Tibial nerve (tissue), 4 donors: ENCODE measurements at regions not wholly inside any gene's neighbourhood (a gene's known extent, or its start where the extent isn't known, plus 50 kb on each side); places are given as distances from the start of the nearest gene placed in this dataset.

Experiments used
- EP300 ChIP-seq, 2 donors: sonication (generic); formaldehyde crosslinking; IDR thresholded peaks; one replicate each; pipeline ENCODE4 v1.6.1; 2017; ENCODE audit warnings: antibody characterized with exemption in 2 of 2, mild to moderate bottlenecking in 1 of 2
- POLR2A ChIP-seq, 2 donors: fragments of 450-650 bp; IDR thresholded peaks; one replicate each; pipeline ENCODE4 v1.6.1; 2017; ENCODE audit warnings: antibody characterized with exemption in 2 of 2, mild to moderate bottlenecking in 2 of 2, moderate library complexity in 2 of 2
- TF ChIP-seq, protein P1 (sequence below), 5 experiments: fragments of 200-600 bp in 3 of 5; fragments of 450-650 bp in 2 of 5; sonication (generic) in 3 of 5; IDR thresholded peaks; one replicate each; pipeline ENCODE4 v1.5.1; 2016 to 2019; ENCODE audit warnings: antibody characterized with exemption in 5 of 5, mild to moderate bottlenecking in 3 of 5, moderate library complexity in 2 of 5

DNA sequence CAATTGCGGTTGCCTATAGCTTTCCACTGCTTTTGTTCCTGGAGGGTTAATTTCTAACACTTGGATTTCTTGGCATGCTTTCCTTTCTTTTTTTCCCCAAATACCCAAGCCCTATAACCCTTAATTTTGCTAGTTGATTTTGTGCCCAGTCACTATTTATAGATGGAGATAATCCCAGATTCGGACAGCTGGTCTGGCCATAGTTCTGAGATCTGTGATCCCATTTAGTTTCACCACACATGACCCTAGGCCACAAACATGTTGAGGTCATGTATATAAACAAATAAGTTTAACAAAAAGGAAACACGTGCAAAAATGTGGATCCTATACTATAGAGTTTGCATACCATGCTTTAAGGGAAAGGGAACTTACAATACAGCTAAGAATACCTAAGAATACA lies 111.4 kb downstream of the ZMAT3 start:
- TF ChIP-seq, protein P1, sequence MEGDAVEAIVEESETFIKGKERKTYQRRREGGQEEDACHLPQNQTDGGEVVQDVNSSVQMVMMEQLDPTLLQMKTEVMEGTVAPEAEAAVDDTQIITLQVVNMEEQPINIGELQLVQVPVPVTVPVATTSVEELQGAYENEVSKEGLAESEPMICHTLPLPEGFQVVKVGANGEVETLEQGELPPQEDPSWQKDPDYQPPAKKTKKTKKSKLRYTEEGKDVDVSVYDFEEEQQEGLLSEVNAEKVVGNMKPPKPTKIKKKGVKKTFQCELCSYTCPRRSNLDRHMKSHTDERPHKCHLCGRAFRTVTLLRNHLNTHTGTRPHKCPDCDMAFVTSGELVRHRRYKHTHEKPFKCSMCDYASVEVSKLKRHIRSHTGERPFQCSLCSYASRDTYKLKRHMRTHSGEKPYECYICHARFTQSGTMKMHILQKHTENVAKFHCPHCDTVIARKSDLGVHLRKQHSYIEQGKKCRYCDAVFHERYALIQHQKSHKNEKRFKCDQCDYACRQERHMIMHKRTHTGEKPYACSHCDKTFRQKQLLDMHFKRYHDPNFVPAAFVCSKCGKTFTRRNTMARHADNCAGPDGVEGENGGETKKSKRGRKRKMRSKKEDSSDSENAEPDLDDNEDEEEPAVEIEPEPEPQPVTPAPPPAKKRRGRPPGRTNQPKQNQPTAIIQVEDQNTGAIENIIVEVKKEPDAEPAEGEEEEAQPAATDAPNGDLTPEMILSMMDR (IDR thresholded peaks at IDR 0.05) = no peak
- TF ChIP-seq POLR2A (IDR thresholded peaks at IDR 0.05) = no peak
- TF ChIP-seq EP300 (IDR thresholded peaks at IDR 0.05) = no peak
